Esophagus muscularis mucosa (tissue), 4 donors: ENCODE measurements at regions not wholly inside any gene's neighbourhood (a gene's known extent, or its start where the extent isn't known, plus 50 kb on each side); places are given as distances from the start of the nearest gene placed in this dataset.

Source experiments
- EP300 ChIP-seq: sonication (generic); formaldehyde crosslinking; IDR thresholded peaks from one replicate; pipeline ENCODE4 v1.6.1; 2017; ENCODE audit warnings: antibody characterized with exemption
- POLR2A ChIP-seq: fragments of 450-650 bp; IDR thresholded peaks from one replicate; pipeline ENCODE4 v1.6.1; 2017; ENCODE audit warnings: antibody characterized with exemption, moderate library complexity, mild to moderate bottlenecking, low read depth
- POLR2AphosphoS5 ChIP-seq, 2 donors: sonication (generic); formaldehyde crosslinking; IDR thresholded peaks; one replicate each; pipeline ENCODE4 v1.6.1; 2017; ENCODE audit warnings: antibody characterized with exemption in 2 of 2
- TF ChIP-seq, protein P1 (sequence below), 3 experiments: fragments of 200-600 bp in 2 of 3; fragments of 450-650 bp in 1 of 3; sonication (generic) in 2 of 3; IDR thresholded peaks; one replicate each; pipeline ENCODE4 v1.5.1; 2017 to 2019; ENCODE audit warnings: antibody characterized with exemption in 3 of 3, mild to moderate bottlenecking in 2 of 3, moderate library complexity in 1 of 3

DNA sequence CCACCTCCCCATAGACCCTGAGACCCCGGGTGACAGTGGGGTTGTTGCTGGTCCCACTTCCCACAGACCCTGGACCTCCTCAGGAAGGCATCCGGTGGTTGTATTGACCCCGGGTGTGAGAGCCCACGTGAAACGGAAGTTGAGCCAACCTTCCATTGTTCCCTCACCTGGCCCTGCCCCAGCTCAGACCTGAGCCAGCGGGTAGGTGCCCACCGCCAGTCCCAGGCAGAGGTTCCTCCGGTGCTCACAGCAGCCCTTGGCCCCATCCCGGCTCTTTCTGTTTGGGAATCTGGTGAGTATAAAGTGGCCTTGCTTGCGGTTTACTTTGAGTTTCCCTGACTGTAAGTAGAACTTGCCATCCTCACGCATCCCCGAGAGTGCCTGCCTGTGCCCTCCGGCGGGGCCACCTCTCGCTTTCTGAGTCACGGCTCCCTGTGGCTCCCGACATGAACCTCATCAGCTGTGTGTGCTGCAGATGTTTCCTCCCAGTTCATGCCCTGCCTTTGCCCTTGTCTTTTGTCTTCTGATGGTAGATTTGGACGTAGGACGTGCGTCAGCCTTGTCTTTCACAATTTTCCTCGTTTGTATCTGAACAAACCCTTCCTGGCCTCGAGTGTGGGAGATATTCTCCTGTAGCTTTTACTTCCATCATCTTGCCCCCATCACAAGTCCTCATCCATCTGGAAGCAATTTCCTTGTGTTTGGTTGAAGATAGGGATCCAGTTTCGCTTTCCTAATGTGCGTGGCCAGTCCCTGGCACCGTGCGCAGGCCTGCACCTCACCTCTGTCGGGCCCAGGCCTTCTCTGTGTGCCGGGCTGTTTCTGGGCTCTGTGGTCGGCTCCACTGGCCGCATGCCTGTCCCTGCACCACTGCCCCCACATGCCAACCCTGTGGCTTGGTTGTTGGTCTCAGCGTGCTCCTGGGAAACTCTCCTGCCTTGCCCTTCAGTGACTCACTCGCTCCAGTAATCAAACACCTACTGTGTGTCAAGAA is 76.0 kb downstream of the METRNL start:
- peak; percentile 58 to 59 for TF ChIP-seq POLR2AphosphoS5 (IDR thresholded peaks at IDR 0.05)
- TF ChIP-seq, protein P1, sequence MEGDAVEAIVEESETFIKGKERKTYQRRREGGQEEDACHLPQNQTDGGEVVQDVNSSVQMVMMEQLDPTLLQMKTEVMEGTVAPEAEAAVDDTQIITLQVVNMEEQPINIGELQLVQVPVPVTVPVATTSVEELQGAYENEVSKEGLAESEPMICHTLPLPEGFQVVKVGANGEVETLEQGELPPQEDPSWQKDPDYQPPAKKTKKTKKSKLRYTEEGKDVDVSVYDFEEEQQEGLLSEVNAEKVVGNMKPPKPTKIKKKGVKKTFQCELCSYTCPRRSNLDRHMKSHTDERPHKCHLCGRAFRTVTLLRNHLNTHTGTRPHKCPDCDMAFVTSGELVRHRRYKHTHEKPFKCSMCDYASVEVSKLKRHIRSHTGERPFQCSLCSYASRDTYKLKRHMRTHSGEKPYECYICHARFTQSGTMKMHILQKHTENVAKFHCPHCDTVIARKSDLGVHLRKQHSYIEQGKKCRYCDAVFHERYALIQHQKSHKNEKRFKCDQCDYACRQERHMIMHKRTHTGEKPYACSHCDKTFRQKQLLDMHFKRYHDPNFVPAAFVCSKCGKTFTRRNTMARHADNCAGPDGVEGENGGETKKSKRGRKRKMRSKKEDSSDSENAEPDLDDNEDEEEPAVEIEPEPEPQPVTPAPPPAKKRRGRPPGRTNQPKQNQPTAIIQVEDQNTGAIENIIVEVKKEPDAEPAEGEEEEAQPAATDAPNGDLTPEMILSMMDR (IDR thresholded peaks at IDR 0.05) = no peak
- no peak for TF ChIP-seq POLR2A
- peak; percentile 76 for TF ChIP-seq EP300
